HG03108 (cell line): ENCODE measurements at regions not wholly inside any gene's neighbourhood (a gene's known extent, or its start where the extent isn't known, plus 50 kb on each side); places are given as distances from the start of the nearest gene placed in this dataset.
"Not testable (repeated sequence)": the region's sequence is repeated elsewhere in the genome, so short reads cannot be mapped to it uniquely, and the experiment has no call there.

Experiments used
- ATAC-seq: cut with Tn5 transposase; IDR thresholded peaks from one replicate; pipeline ENCODE4 v1.9.1; 2021; ENCODE audit warnings: moderate library complexity; ENCODE audit not compliant: unreplicated experiment

DNA sequence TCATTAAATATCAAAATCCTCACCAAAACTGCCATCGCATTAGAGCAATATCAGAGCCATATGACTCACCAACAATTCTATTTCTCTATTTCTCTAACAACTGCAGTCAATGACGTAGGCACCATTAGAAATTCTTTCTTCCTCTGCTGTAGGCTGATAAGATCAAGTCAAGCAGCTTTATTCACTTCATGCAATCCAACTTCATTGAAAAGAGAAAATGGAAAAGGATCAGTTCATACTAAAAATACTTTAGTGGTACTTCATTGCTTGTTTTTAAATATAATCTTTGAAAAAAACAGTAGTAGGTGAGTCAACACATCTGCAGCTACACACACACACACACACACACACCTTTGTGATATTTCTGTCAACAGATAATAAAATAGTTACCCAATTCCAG, 345.3 kb upstream of the TENM3 start:
- ATAC-seq, result no peak

DNA sequence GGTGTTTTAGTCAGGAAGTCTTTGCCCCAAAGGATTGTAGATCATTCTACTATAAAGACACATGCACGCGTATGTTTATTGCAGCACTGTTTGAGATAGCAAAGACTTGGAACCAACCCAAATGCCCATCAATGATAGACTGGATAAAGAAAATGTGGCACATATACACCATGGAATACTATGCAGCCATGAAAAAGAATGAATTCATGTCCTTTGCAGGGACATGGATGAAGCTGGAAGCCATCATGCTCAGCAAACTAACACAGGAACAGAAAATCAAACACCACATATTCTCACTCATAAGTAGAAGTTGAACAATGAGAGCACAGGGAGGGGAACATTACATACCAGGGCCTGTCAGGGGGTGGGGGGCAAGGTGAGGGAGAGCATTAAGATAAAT, 340.8 kb upstream of the TENM3 start:
- ATAC-seq, result not testable (repeated sequence)

DNA sequence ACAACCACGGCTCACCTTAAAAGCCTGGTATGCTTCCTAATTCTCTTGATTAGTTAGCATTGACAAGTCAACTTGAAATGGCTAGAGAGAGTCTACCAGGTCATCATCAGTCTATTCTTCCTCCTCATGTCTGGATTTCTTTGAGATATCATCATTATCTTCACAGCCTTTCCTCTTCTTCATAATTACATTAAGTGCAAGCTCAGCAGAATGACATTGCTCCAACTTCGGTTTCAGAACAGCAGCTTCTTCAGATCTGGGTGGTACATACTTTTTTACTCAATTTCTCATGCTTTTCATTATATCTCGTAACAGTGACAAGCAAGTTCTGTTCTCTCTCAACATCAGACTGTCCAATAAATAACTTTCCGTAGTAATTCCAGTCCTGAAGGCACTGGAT, 337.5 kb upstream of the TENM3 start:
- no peak for ATAC-seq

DNA sequence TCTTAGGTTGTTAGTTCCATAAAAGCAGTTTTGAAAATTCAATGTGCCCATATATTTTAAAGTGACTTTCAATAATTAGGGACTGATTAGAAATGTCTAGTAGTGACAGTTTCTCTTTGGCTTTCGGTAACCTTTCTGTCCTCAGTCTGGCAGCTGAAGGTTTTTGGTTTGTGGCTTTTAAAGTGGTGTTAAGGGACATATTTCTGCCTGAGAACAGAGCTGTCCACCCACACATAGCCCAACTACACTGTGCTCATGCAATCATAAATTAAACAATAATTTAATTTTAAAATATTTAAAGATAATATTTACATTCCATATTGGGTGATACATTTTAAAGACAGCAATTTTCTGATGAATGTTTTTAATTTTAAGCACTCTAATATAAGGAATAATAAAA, 335.0 kb upstream of the TENM3 start:
- no peak for ATAC-seq

GRCh38 chr4:181909368-181909767, 333.8 kb upstream of the TENM3 start:
- no peak for ATAC-seq

- ATAC-seq, result no peak
Measured at GRCh38 chr4:181911420-181911819, 331.8 kb upstream of the TENM3 start.

DNA sequence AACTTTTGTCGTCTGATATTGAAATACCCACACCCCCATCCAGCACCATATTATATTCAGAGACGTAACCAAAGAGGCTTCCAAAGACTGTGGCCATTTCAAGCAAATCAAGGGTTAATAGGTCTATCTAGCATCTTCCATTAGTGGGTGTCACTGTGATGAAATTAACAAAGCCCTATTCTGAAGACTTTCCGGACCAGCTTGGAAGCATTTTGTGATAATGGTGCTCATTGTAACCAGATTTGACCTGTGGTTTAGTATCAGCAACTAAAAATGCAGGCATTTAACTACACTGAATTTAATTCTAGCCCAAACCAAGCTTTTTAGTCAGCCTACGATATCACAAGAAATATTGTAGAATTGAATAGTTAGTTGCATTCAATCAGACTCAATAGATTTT, 309.7 kb upstream of the TENM3 start:
- no peak for ATAC-seq

DNA sequence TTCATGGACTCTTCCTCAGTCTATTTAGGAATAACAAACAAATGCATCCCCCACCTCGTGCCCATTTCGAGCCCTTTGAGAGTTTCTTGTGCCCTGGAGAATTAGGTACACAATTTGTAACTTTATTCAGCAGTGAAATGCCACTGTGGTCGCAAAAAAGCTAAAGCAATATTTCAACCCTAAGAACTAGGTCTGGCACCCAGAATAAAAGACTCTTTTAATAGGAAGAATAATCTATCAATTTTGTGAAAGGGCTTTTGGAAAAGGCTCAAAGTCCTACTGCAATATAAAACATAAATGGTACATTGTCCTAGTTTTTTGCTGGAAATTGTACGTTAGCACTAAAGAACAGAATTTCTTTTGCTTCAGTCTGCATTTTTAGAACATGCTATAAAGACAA, 304.6 kb upstream of the TENM3 start:
- ATAC-seq, result no peak

GRCh38 chr4:181939199-181939945, 303.8 kb upstream of the TENM3 start:
- ATAC-seq, result no peak

DNA sequence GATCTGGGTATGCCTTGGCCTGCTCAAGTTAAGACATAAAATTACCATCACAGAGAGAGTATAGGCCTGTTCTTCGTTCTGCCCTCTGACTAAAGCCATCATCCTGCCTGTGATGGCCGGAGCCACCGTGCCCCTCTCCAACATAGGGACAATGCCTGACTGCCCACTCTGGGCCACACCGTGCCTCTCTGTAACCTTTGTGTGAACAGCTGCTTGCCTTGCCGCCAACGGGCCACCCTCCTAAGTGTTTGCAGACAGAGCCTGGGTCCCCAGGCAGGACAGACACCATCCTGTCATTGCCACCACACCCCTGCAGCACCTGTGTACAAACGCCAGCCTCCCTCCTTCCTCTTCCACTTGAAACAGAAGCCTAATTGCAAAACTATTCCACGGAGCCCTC, 298.7 kb upstream of the TENM3 start:
- no peak for ATAC-seq

GRCh38 chr4:181946902-181947301, 296.3 kb upstream of the TENM3 start:
- no peak for ATAC-seq

DNA sequence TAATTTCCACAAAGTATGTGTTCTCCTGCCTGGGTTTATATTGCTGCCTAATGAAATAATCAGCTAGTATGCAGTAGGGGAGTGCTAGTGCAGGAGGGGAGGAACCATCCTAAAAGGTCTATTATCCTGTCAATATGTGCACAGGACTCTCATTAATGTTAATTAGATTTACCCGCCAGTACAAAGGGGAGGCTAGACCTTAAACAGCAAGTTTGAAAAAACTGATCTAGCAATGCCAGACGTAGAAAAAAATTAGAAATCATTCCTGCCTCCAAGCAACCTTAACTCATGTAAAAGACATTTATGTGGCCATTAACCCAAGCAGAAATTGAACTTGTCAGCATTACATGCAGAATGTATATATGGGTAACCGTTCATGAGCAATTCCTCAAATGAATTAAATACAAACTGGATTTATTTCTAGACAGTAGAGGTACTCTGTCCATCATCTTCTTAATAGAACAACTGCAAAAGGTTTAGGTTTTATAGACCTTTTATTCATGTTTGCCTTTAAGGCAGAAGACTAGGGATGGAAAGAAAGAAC, 294.3 kb upstream of the TENM3 start:
- ATAC-seq, result no peak

DNA sequence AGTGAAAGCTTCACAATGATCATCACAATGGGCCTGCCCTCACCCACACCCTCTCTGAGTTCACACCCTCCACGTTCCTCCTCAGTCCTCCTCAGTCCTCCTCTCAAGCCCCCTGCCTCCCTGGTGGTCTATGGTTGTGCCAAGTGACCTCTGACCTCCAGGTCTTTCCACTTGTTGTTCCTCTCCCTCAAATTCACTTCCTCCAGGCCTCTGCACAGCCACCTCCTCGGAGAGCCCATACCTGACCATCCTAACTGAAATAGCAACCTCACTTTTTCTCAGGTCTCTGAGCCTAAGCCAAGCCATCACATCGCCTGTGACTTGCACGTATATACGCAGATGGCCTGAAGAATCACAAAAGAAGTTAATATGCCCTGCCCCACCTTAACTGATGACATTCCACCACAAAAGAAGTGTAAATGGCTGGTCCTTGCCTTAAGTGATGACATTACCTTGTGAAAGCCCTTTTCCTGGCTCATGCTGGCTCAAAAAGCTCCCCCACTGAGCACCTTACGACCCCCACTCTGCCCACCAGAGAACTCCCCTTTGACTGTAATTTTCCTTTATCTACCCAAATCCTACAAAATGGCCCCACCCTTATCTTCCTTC, 293.4 kb upstream of the TENM3 start:
- no peak for ATAC-seq

DNA sequence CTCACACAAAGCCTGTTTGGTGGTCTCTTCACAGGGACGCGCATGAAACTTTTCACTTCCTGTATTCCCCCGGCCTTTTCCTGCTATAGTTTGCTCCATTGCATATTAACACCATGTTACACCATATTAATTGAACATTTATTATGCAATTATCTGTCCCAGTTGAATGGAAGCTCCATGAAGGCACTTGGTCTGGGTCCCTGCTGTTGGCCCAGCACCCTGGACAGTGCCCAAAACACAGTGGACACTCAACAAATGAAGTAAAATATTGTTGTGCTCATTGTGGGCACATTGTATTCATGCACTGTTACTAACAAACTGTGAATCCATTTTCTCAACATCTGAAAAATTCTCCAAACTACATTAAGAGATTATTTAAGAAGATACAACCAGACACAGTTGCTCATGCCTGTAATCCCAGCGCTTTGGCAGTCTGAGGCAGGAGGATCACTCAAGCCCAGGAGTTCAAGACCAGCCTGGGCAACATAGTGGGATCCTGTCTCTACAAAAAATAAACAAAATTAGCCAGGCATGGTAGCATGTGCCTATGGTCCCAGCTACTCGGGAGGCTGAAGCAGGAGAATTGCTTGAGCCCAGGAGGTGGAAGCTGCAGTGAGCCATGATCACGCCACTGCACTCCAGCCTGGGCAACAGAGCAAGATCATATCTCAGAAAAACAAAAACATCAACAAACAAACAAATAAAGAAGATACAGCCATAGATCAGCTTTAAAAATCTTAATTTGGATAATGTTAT, 292.7 kb upstream of the TENM3 start:
- ATAC-seq, result no peak

DNA sequence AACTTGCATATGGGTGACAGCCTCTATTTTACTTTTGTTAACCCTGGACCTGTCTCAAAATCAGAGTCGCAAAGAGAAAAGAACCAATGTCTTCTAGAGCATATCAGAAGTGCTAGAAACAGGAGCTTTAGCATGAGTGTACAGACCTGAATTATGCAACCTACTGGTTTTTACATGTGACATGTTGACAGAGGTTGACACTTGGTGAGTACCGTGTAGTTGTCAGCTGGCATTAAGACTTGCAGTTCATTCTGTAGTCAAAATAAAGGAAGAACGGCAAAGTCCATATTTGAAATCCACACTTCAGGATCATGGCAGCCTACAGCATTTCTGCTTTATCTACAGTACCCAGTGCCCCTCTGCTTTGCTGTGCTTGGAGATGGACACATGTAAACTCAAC, 291.9 kb upstream of the TENM3 start:
- ATAC-seq, result no peak

GRCh38 chr4:181952478-181952877, 290.7 kb upstream of the TENM3 start:
- no peak for ATAC-seq

DNA sequence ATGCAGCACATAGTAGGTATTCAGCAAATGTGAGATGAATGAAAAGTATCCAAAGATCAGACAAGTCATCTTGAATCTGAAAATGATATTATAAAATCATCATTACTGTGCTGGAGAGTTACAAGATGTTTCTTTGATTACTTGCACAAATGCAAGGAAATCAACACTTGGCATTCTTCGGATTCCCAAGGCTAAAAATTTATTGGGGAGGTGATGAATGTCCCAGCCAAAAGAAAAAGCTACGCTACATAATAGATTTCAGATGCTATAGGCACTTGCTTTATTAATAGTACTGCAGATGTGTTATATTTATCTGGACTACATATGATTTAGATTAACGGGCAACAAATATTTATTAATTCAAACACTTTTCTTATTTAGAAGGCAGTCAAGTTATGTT, 286.7 kb upstream of the TENM3 start:
- no peak for ATAC-seq

GRCh38 chr4:181957088-181957487, 286.1 kb upstream of the TENM3 start:
- no peak for ATAC-seq

DNA sequence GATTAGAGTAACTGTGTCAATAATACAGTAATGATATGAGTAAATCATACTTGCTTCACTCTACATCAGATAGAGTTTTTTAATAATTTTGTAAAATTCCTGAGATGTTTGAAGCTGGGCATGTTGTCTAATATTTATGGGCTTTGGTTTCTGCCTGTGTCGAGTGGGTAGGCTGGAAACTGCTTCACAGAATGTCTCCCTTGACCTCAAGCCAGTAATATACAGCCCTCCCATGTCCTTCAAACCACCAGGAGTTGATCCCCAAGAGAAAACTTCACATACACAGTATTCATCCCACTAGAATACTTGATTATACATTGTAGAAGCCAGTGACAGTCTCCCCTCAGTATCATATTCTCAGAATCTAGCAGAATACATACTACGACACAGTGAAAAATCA, 284.8 kb upstream of the TENM3 start:
- no peak for ATAC-seq

DNA sequence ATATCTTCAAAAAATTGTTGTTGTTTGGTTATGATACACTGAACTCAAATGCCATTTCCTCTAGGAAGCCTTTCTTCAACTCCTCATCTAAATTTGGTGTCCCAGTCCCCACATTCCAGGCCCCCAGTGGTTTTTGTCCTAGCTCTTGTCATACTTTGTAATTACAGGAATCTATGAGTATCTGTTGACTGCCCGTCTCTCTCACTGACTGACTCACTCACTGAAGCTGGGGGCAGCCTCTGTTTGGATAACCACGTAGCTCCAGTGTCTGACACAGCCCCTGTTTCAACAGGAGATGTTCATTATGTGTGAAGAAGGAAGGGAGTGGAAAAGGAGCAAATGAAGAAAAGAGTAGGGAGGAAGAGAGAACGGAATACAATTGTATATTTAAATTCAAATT, 284.1 kb upstream of the TENM3 start:
- ATAC-seq, result no peak

GRCh38 chr4:181960384-181960783, 282.8 kb upstream of the TENM3 start:
- ATAC-seq, result no peak

DNA sequence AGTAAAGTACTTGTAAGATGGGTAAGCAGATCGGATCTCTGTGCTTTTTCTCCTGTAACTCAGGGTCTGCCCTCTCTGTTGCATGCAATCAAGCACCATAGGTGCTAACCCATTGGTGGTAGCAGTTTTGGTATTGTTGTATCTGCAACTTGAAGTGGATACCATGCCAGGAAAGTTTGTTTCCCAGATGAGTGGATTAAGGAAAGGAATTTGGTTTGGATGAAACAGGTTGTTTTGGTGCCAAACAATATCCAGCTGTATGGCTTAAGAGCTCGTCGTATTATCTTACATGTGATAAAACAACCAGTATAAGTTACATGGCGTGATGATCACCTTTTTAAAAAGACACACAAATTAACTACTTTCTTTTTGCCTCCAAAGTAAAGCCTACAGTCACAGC, 280.9 kb upstream of the TENM3 start:
- no peak for ATAC-seq
